T-cell (primary cell): ENCODE measurements at regions not wholly inside any gene's neighbourhood (a gene's known extent, or its start where the extent isn't known, plus 50 kb on each side); places are given as distances from the start of the nearest gene placed in this dataset.

Experiments
- ATAC-seq, 4 experiments: fragments of 200-7000 bp in 3 of 4; fragments of 150-1000 bp in 1 of 4; cut with Tn5 transposase; replicated peaks in 1 of 4; 1 replicate in 3 of 4; 2 replicates in 1 of 4; pipeline ENCODE4 v1.10.0; 2021; ENCODE audit warnings: moderate library complexity in 3 of 4, mild to moderate bottlenecking in 2 of 4, moderate number of reproducible peaks in 1 of 4
- CTCF ChIA-PET, 2 donors: fragments of 300-600 bp; sonication (Branson Sonifier 250); formaldehyde crosslinking; loops; one replicate each; lab custom pipeline; 2022; ENCODE audit warnings: antibody characterized with exemption in 2 of 2; lab: Charles Lee
- POLR2A ChIA-PET, 2 donors: fragments of 300-600 bp; sonication (Branson Sonifier 250); formaldehyde crosslinking; loops; one replicate each; lab custom pipeline; 2022; ENCODE audit warnings: antibody characterized with exemption in 2 of 2; lab: Charles Lee
- DNase-seq, 35 experiments: peaks; one replicate each; pipeline versions ENCODE4 v3.0.0 to v3.0.0-alpha.2; 2013 to 2023
- H3K27ac ChIP-seq: one replicate; pipeline ENCODE4 v1.5.1; 2013; ENCODE audit warnings: low read length
- H3K27me3 ChIP-seq, 2 experiments: replicated peaks in 1 of 2; 1 replicate in 1 of 2; 2 replicates in 1 of 2; pipeline versions ENCODE4 v1.6.1 to v1.7.0; 2013; ENCODE audit warnings: low read length in 1 of 2, mixed read lengths in 1 of 2; ENCODE audit not compliant: control insufficient read depth in 2 of 2, insufficient read depth in 2 of 2; ENCODE audit errors: extremely low read depth in 1 of 2
- H3K36me3 ChIP-seq, 2 donors: 1 replicate in 1 of 2; 2 replicates in 1 of 2; pipeline versions ENCODE4 v1.6.1 to v1.7.0; 2013; ENCODE audit warnings: low read length in 1 of 2; ENCODE audit not compliant: control insufficient read depth in 2 of 2, insufficient read depth in 1 of 2; ENCODE audit errors: extremely low read depth in 1 of 2
- H3K4me1 ChIP-seq, 2 experiments: 1 replicate in 1 of 2; 2 replicates in 1 of 2; pipeline versions ENCODE4 v1.6.1 to v1.7.0; 2013; ENCODE audit warnings: low read length in 2 of 2, mixed read lengths in 1 of 2; ENCODE audit not compliant: insufficient read depth in 2 of 2, control insufficient read depth in 1 of 2; ENCODE audit errors: extremely low read depth in 1 of 2
- H3K4me3 ChIP-seq, 2 donors: 1 replicate in 1 of 2; 2 replicates in 1 of 2; pipeline versions ENCODE4 v1.5.1 to v1.7.0; 2013; ENCODE audit warnings: mild to moderate bottlenecking in 2 of 2, low read length in 1 of 2, moderate library complexity in 1 of 2; ENCODE audit not compliant: control insufficient read depth in 1 of 2; ENCODE audit errors: extremely low read depth in 1 of 2
- H3K9me3 ChIP-seq: 2 replicates; pipeline ENCODE4 v1.7.0; 2013
- H3K27ac Mint-ChIP-seq, 2 donors: one replicate each; pipeline ENCODE4 v1.8.0; 2020 to 2021; ENCODE audit warnings: mild to moderate bottlenecking in 2 of 2, mixed read lengths in 2 of 2
- H3K27me3 Mint-ChIP-seq, 2 donors: one replicate each; pipeline ENCODE4 v1.8.0; 2021 to 2022; ENCODE audit warnings: mixed read lengths in 2 of 2
- H3K36me3 Mint-ChIP-seq: one replicate; pipeline ENCODE4 v1.8.0; 2021; ENCODE audit warnings: mixed read lengths
- H3K4me1 Mint-ChIP-seq, 3 donors: one replicate each; pipeline ENCODE4 v1.8.0; 2020 to 2022; ENCODE audit warnings: mixed read lengths in 3 of 3, mild to moderate bottlenecking in 1 of 3
- H3K4me3 Mint-ChIP-seq, 3 donors: one replicate each; pipeline ENCODE4 v1.8.0; 2020 to 2022; ENCODE audit warnings: mild to moderate bottlenecking in 3 of 3, mixed read lengths in 3 of 3, moderate library complexity in 3 of 3
- H3K9me3 Mint-ChIP-seq, 3 donors: one replicate each; pipeline ENCODE4 v1.8.0; 2020 to 2022; ENCODE audit warnings: mixed read lengths in 3 of 3
- WGBS: methylation state at CpG from one replicate; pipeline ENCODE4 v1.1.5; 2013; ENCODE audit warnings: missing lambda C conversion rate; ENCODE audit not compliant: insufficient coverage; 5-methylcytosine and 5-hydroxymethylcytosine counted together

DNA sequence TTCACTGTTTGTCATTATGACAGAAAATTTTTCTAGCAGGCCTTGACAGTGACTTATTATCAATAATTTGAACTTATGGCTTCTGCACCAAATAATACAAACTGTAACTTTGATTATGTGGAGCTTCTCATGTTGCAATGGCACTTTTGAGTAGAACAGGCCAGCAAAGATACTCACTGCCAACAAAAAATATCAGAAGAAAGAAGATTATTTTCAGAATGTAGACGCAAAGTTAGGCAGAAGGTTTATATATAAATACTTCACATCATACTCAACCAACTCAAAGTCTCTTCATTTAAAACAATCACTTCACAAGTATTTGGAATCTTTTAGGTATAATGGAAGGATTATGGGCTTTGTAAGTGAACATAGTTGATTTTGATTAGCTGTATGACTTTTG, 893.0 kb downstream of the ROBO2 start:
- Mint-ChIP-seq H3K27ac (no peak overlapping the region), H3K27me3 (no peaks in the 10 kb centered on the region), H3K4me3 (no peak overlapping the region), H3K4me1 (no peaks in the 10 kb centered on the region), H3K36me3 (no peaks in the 10 kb centered on the region), H3K9me3 (peaks cover 7 to 25% (median 20%) of the 10 kb centered on the region in 3 donors)
- no peaks in the 10 kb centered on the region for H3K4me1 ChIP-seq
- H3K36me3 ChIP-seq, result no peaks in the 10 kb centered on the region
- CTCF ChIA-PET, result no interaction called here
- no peaks in the 10 kb centered on the region for H3K27me3 ChIP-seq
- H3K9me3 ChIP-seq, result peaks cover 3% of the 10 kb centered on the region
- POLR2A ChIA-PET, result interaction anchor here in 1 of 2 donors (0.6 kb wide), 1 partner anchor 86 kb away, joined by 3 read pairs; no protein-coding TSS in a partner anchor
- ATAC-seq, result no peak
- H3K27ac ChIP-seq, result no peak overlapping the region
- DNase-seq, result no peak
- H3K4me3 ChIP-seq, result no peak overlapping the region
- WGBS, result no CpG with 5 or more reads among the region's 1 CpG

GRCh38 chr3:77933926-77934325, 894.0 kb downstream of the ROBO2 start:
- no peak overlapping the region for H3K27ac Mint-ChIP-seq
- no CpG with 5 or more reads among the region's 2 CpGs for WGBS
- CTCF ChIA-PET, result no interaction called here

GRCh38 chr3:77935418-77935817, 895.5 kb downstream of the ROBO2 start:
- DNase-seq (no peak), ATAC-seq (no peak)
- Mint-ChIP-seq H3K27ac (no peak overlapping the region), H3K4me1 (no peaks in the 10 kb centered on the region), H3K27me3 (no peaks in the 10 kb centered on the region), H3K4me3 (no peak overlapping the region), H3K36me3 (no peaks in the 10 kb centered on the region), H3K9me3 (peaks cover 7 to 28% (median 20%) of the 10 kb centered on the region in 3 donors)
- Histone ChIP-seq H3K9me3 (peaks cover 3% of the 10 kb centered on the region), H3K27ac (no peak overlapping the region), H3K4me1 (no peaks in the 10 kb centered on the region), H3K27me3 (no peaks in the 10 kb centered on the region), H3K4me3 (no peak overlapping the region), H3K36me3 (no peaks in the 10 kb centered on the region)
- WGBS, result no CpG with 5 or more reads among the region's 1 CpG
- ChIA-PET CTCF (no interaction called here), POLR2A (no interaction called here)

More at GRCh38 chr3:77933926-77934325, 894.0 kb downstream of the ROBO2 start:
- H3K27me3 Mint-ChIP-seq, result no peaks in the 10 kb centered on the region
- no peak overlapping the region for H3K4me3 Mint-ChIP-seq
- POLR2A ChIA-PET, result no interaction called here
- H3K36me3 ChIP-seq, result no peaks in the 10 kb centered on the region
- DNase-seq (no peak), ATAC-seq (no peak)
- H3K27ac ChIP-seq, result no peak overlapping the region
- H3K4me1 Mint-ChIP-seq, result no peaks in the 10 kb centered on the region
- no peaks in the 10 kb centered on the region for H3K27me3 ChIP-seq
- peaks cover 3% of the 10 kb centered on the region for H3K9me3 ChIP-seq
- H3K36me3 Mint-ChIP-seq, result no peaks in the 10 kb centered on the region
- H3K4me3 ChIP-seq, result no peak overlapping the region
- H3K4me1 ChIP-seq, result no peaks in the 10 kb centered on the region
- H3K9me3 Mint-ChIP-seq, result peaks cover 7 to 29% (median 20%) of the 10 kb centered on the region in 3 donors

DNA sequence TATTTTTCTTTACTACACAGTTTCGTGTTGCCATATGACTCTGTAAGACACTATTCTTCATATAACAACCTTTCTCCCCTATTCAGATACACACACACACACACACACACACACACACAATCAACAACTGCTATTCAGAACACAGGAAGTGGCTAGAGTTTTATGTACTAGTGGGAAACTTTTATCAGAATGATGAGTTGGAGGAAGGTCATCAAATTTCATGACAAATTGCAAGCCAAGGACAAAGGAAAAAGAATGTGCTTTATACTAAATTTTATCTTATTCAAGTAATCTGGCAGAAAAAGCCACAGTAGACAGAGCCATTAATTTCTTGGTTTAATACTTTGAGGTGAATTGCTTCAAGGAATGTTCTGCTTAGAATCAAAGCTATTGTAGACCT, 899.8 kb downstream of the ROBO2 start:
- Mint-ChIP-seq H3K27me3 (no peaks in the 10 kb centered on the region), H3K36me3 (no peaks in the 10 kb centered on the region), H3K4me1 (no peaks in the 10 kb centered on the region), H3K9me3 (peaks cover 12 to 27% (median 14%) of the 10 kb centered on the region in 3 donors), H3K27ac (no peak overlapping the region), H3K4me3 (no peak overlapping the region)
- Histone ChIP-seq H3K27me3 (no peaks in the 10 kb centered on the region), H3K27ac (no peak overlapping the region), H3K4me3 (no peak overlapping the region), H3K4me1 (no peaks in the 10 kb centered on the region), H3K36me3 (no peaks in the 10 kb centered on the region), H3K9me3 (no peaks in the 10 kb centered on the region)
- ChIA-PET POLR2A (no interaction called here), CTCF (no interaction called here)
- ATAC-seq, result no peak
- DNase-seq, result no peak
- no CpG with 5 or more reads among the region's 1 CpG for WGBS

DNA sequence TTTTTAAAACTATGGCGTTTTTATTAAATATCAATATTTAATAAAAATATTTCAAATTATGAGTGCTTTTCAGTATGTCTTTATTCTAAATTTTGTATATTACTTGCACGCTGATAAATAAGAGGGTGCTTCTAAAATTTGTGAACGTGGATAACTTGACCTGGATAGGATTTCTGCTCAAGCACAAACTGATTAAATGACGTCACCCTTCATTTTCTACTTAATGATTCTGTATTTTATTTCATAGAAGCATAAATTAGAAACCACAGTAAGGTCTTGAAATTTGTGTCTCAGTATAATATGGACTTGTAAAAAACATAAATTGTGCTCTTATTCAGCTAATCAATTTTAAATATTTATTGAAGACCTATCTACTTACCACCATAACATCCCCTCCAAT, 903.7 kb downstream of the ROBO2 start:
- H3K4me1 Mint-ChIP-seq, result no peaks in the 10 kb centered on the region
- no peaks in the 10 kb centered on the region for H3K36me3 ChIP-seq
- no peak overlapping the region for H3K27ac ChIP-seq
- H3K36me3 Mint-ChIP-seq, result no peaks in the 10 kb centered on the region
- H3K27me3 ChIP-seq, result no peaks in the 10 kb centered on the region
- ChIA-PET POLR2A (no interaction called here), CTCF (no interaction called here)
- no peak for DNase-seq
- H3K4me3 ChIP-seq, result no peak overlapping the region
- no CpG with 5 or more reads among the region's 4 CpGs for WGBS
- no peak for ATAC-seq
- no peaks in the 10 kb centered on the region for H3K27me3 Mint-ChIP-seq
- H3K4me1 ChIP-seq, result no peaks in the 10 kb centered on the region
- H3K27ac Mint-ChIP-seq, result no peak overlapping the region
- H3K9me3 ChIP-seq, result no peaks in the 10 kb centered on the region
- no peak overlapping the region for H3K4me3 Mint-ChIP-seq
- H3K9me3 Mint-ChIP-seq, result peaks cover 10 to 28% (median 15%) of the 10 kb centered on the region in 3 donors

DNA sequence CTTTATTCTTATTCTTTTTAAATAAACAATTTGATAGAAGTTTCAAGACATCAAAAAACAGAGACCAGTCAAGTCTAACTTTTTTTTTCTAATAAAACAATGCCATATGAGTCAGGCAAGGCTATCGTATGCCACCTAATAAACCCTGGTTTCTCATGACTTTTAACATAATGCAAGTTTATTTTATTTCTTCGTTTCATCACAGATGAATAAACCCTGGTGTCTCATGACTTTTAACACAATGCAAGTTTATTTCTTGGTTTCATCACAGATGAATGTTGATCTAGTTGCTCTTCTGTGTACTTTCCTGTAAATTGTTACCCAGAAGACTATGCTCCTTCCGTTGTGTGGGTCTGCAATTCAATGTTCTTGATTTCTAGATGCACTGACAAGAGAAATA, 905.4 kb downstream of the ROBO2 start:
- Mint-ChIP-seq H3K4me1 (no peaks in the 10 kb centered on the region), H3K36me3 (no peaks in the 10 kb centered on the region), H3K27me3 (no peaks in the 10 kb centered on the region), H3K9me3 (peaks cover 15 to 26% (median 17%) of the 10 kb centered on the region in 3 donors), H3K4me3 (no peak overlapping the region), H3K27ac (no peak overlapping the region)
- POLR2A ChIA-PET, result no interaction called here
- Histone ChIP-seq H3K4me3 (no peak overlapping the region), H3K36me3 (no peaks in the 10 kb centered on the region), H3K27ac (no peak overlapping the region), H3K9me3 (no peaks in the 10 kb centered on the region), H3K27me3 (no peaks in the 10 kb centered on the region), H3K4me1 (no peaks in the 10 kb centered on the region)
- DNase-seq, result no peak
- CTCF ChIA-PET, result no interaction called here
- WGBS, result 83% methylated on average over 1 of the region's 3 CpGs
- ATAC-seq, result no peak

GRCh38 chr3:77947671-77948070, 907.8 kb downstream of the ROBO2 start:
- no peaks in the 10 kb centered on the region for H3K27me3 Mint-ChIP-seq
- no peaks in the 10 kb centered on the region for H3K9me3 ChIP-seq
- POLR2A ChIA-PET, result no interaction called here
- no peaks in the 10 kb centered on the region for H3K27me3 ChIP-seq
- ATAC-seq, result no peak
- no peak overlapping the region for H3K4me3 ChIP-seq
- peaks cover 11 to 30% (median 23%) of the 10 kb centered on the region in 3 donors for H3K9me3 Mint-ChIP-seq
- no peaks in the 10 kb centered on the region for H3K36me3 Mint-ChIP-seq
- no peak overlapping the region for H3K27ac ChIP-seq
- no peak overlapping the region for H3K27ac Mint-ChIP-seq
- no peaks in the 10 kb centered on the region for H3K4me1 Mint-ChIP-seq
- no peaks in the 10 kb centered on the region for H3K36me3 ChIP-seq
- CTCF ChIA-PET, result no interaction called here
- H3K4me1 ChIP-seq, result no peaks in the 10 kb centered on the region
- no peak overlapping the region for H3K4me3 Mint-ChIP-seq
- no peak for DNase-seq
